ENCODE measurements at regions not wholly inside any gene's neighbourhood (a gene's known extent, or its start where the extent isn't known, plus 50 kb on each side); places are given as distances from the start of the nearest gene placed in this dataset.

DNA sequence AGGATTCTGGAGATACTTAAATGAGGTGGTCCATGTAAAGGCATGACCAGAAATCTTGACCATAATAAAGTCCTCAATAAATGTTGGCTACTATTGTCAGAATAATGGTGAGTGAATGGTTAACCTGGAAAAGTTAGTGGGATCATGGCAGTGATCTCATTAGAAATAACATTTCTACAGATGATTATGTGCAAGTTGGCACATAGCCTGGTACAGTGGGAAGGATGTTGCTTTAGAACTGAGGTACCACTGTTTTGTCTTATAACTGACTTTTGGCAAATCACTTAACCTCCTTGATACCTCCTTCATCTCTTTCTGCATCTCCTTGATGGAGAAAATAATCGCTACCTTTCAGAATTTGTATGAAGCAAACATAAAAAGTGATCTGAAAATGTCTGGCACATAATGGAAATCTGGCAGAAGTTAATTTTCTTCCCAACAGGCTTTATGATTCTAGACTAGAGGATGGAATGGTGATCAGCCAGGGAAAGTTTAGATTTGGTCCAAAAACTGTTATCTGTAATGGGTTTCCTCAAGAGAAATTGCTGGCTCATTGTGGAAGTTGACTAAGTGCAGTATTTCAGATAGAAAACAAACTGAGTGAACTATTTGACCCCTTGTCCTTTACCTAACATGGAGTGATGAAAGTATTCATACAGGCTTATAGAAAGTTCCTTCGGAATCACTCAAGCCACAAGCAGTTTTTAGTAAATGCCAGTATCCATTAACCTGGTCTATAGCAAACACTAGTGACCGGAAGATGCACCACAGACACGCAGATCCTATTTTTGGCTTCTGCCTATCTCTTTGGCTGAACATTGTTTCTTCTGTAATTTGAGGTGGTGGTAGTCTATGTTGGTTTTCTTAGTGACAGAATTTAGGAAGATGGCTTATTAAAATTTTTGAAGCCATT lies 449.6 kb upstream of the TGFBR2 start:
- CTCF ChIA-PET, result no interaction called here

DNA sequence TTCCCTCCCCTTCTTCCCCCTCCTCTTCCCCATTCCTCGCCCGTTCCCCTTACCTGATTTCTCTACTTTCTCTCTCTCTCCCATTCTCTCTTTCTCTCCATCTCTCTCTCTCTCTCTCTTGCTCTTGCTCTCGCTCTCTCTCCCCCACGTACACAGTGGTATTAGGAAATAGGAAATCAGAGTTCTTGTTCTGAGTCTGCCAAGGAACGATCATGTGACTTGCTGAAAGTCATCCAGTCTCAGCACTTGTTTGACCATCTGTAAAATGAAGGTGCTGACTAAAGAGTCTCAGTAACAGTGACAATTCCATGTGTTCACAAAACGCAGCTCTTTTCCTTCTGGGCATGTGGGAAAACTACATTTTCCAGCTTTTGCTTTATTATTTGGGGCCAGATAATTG lies 445.0 kb upstream of the TGFBR2 start:
- Mint-ChIP-seq H3K4me1 (no peaks in the 10 kb centered on the region), H3K27me3 (peaks cover 4% of the 10 kb centered on the region), H3K27ac (no peak overlapping the region), H3K4me3 (no peak overlapping the region), H3K36me3 (ENCODE audit: low read depth) (no peaks in the 10 kb centered on the region), H3K9me3 (no peaks in the 10 kb centered on the region)
- CTCF ChIA-PET, result no interaction called here
- DNase-seq, result no peak
- POLR2A ChIA-PET, result no interaction called here

More for the DNA sequence above, 449.6 kb upstream of the TGFBR2 start:
- DNase-seq, result no peak
- H3K4me3 Mint-ChIP-seq, result no peak overlapping the region
- H3K27ac Mint-ChIP-seq, result no peak overlapping the region
- POLR2A ChIA-PET, result no interaction called here
- no peaks in the 10 kb centered on the region for H3K4me1 Mint-ChIP-seq
- H3K27me3 Mint-ChIP-seq, result peaks cover 3% of the 10 kb centered on the region
- H3K9me3 Mint-ChIP-seq, result no peaks in the 10 kb centered on the region
- no peaks in the 10 kb centered on the region for H3K36me3 Mint-ChIP-seq (ENCODE audit: low read depth)

DNA sequence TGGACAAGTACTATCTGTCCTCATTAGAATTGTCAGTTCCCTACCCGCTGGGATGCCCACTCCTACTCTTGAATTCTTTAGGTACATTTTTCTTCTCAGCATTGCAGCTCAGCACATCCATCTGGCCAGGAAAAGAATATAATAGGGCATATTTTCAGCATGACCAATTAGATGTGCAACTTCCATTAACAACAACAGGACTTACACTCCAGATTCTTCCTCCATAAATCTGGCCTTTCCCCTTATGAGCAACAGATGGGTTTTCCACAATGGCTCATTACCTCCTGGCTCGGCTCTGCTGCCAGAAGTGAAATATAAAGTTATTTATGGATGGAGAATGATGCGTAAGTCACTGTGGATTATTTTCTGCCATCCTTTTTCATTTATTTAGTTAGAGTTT lies 443.8 kb upstream of the TGFBR2 start:
- CTCF ChIA-PET, result no interaction called here
- POLR2A ChIA-PET, result no interaction called here
- no peak overlapping the region for H3K4me3 Mint-ChIP-seq

DNA sequence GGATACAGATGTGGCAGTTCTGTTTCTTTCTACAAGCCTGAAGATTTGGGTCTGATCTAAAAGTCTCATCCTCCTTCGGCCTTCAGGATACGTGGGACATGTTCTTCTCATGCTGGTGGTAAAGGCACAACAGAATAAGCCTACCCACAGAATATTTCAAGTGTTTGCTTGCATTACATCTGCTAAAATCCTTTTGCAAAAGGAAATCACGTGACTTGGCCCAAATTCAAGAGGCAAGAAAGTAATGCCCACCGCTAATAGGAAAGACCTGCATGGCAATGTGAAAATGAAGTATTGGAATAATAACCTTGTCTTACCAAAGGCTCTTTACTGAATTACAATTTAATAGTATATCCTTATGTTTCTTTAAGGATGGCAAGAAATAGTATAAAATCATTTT lies 439.9 kb upstream of the TGFBR2 start:
- H3K4me1 Mint-ChIP-seq, result no peaks in the 10 kb centered on the region
- peaks cover 1% of the 10 kb centered on the region for H3K27me3 Mint-ChIP-seq
- no peaks in the 10 kb centered on the region for H3K36me3 Mint-ChIP-seq (ENCODE audit: low read depth)
- H3K27ac Mint-ChIP-seq, result no peak overlapping the region
- ChIA-PET POLR2A (no interaction called here), CTCF (no interaction called here)
- no peaks in the 10 kb centered on the region for H3K9me3 Mint-ChIP-seq
- H3K4me3 Mint-ChIP-seq, result no peak overlapping the region
- DNase-seq, result no peak

More for the DNA sequence above, 443.8 kb upstream of the TGFBR2 start:
- Mint-ChIP-seq H3K36me3 (ENCODE audit: low read depth) (no peaks in the 10 kb centered on the region), H3K9me3 (no peaks in the 10 kb centered on the region), H3K27me3 (peaks cover 4% of the 10 kb centered on the region), H3K4me1 (no peaks in the 10 kb centered on the region), H3K27ac (no peak overlapping the region)
- no peak for DNase-seq

DNA sequence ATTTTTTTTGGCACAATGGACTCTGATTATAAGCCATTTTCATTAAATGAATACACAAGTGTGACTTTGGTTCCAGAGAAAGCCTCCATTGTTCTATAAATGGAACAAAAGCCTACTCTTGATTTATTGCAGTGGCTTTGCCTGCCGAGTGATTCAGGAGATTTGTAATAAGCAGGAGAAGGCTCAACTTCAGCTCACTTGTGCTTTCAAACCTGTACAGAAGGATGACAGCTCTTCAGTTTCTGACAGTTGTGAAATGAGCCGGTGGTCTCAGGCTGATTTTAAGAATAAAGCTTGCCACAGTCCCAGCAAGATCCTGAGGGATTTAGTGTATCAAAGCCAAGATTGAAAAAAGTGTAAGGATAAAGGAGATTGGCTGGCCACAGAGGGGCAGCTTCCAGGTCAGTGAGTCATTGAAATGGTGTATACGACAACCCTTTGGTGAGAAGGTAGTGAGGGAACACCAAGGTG lies 438.8 kb upstream of the TGFBR2 start:
- Mint-ChIP-seq H3K9me3 (no peaks in the 10 kb centered on the region), H3K4me1 (no peaks in the 10 kb centered on the region), H3K27ac (no peak overlapping the region), H3K27me3 (peaks cover 1% of the 10 kb centered on the region), H3K4me3 (no peak overlapping the region), H3K36me3 (ENCODE audit: low read depth) (no peaks in the 10 kb centered on the region)
- DNase-seq, result no peak
- ChIA-PET CTCF (interaction anchor here (3.0 kb wide), 1 partner anchor 32 kb away, joined by 7 read pairs; no protein-coding TSS in a partner anchor), POLR2A (no interaction called here)

DNA sequence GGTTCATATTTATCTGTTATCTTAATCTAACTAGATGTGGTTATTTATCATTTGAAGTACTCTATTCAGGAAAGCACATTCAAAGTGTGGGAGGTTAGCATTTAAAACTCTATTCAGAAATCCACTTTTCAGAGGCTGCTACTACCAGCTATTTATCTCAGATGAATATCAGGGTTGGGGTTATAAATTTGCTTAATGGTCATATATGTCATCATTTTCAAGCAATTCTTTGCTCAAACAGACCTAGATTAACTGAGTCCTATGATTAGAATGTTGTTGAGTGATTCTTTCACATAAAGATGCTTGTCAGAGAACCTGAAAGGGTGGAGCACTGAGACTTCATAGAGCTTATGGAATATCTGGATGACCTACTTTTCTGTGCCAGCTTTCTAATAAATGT lies 436.9 kb upstream of the TGFBR2 start:
- H3K27me3 Mint-ChIP-seq, result peaks cover 2% of the 10 kb centered on the region
- H3K36me3 Mint-ChIP-seq (ENCODE audit: low read depth), result no peaks in the 10 kb centered on the region
- H3K4me3 Mint-ChIP-seq, result no peak overlapping the region
- H3K27ac Mint-ChIP-seq, result no peak overlapping the region
- H3K4me1 Mint-ChIP-seq, result no peaks in the 10 kb centered on the region
- H3K9me3 Mint-ChIP-seq, result no peaks in the 10 kb centered on the region
- DNase-seq, result no peak
- ChIA-PET CTCF (interaction anchor here (3.0 kb wide), 1 partner anchor 30 kb away, joined by 7 read pairs; no protein-coding TSS in a partner anchor), POLR2A (no interaction called here)

DNA sequence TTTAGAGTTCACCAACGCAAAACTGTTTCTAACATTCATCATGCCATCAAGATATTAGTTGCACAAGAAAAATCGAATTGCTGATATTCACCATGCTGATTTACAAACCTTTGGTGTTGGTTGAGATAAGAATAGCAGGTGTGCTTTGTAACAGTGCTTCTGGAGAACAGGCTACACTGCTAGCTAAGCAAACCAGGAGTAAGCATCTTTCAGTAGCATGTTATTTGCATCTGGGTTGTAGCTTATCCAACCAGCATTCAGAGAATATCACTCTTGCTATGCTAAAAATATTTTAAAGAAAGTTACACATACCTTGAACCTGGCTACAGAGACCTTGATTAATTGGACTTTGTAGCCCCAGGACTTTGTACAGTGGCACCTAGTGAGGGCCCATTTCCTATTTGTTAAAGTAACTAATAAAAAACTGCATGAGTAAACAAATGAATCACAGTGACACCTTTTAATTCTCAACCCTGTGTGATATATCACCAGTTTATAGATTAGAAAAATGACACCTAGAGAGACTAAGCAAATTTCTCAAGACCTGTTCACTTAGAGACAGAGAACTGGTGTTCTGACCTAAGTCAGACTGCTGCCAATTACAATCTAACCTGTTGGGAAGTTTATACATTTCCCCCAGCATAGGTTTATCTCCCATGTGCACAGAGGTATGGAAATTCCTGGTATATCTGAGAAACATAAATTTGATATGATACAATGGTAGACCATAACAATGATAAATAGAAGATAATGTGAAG lies 435.5 kb upstream of the TGFBR2 start:
- Mint-ChIP-seq H3K27me3 (peaks cover 2% of the 10 kb centered on the region), H3K4me3 (no peak overlapping the region), H3K36me3 (ENCODE audit: low read depth) (no peaks in the 10 kb centered on the region), H3K4me1 (no peaks in the 10 kb centered on the region), H3K9me3 (no peaks in the 10 kb centered on the region), H3K27ac (no peak overlapping the region)
- CTCF ChIA-PET, result no interaction called here
- no peak for DNase-seq
- POLR2A ChIA-PET, result no interaction called here

DNA sequence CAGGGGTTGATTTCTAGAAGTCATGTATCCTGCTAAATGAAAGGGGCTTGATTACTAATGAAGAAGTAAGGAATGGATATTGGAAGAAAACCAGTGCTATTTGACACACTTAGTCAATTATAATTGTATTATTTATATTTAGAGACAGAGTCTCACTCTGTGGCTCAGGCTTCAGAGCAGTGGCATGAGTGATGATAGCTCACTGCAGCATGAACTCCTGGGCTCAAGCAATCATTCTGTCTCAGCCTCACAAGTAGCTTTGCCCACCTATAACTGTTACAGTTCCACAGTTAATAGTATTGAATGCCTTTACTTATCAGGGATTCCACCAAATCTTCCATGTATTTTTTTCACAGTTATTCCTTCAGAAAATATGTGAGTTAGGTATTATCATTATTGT lies 432.0 kb upstream of the TGFBR2 start:
- ChIA-PET CTCF (no interaction called here), POLR2A (no interaction called here)
- DNase-seq, result no peak
- Mint-ChIP-seq H3K36me3 (ENCODE audit: low read depth) (no peaks in the 10 kb centered on the region), H3K27me3 (peaks cover 6% of the 10 kb centered on the region), H3K27ac (no peak overlapping the region), H3K4me1 (no peaks in the 10 kb centered on the region), H3K4me3 (no peak overlapping the region), H3K9me3 (no peaks in the 10 kb centered on the region)

DNA sequence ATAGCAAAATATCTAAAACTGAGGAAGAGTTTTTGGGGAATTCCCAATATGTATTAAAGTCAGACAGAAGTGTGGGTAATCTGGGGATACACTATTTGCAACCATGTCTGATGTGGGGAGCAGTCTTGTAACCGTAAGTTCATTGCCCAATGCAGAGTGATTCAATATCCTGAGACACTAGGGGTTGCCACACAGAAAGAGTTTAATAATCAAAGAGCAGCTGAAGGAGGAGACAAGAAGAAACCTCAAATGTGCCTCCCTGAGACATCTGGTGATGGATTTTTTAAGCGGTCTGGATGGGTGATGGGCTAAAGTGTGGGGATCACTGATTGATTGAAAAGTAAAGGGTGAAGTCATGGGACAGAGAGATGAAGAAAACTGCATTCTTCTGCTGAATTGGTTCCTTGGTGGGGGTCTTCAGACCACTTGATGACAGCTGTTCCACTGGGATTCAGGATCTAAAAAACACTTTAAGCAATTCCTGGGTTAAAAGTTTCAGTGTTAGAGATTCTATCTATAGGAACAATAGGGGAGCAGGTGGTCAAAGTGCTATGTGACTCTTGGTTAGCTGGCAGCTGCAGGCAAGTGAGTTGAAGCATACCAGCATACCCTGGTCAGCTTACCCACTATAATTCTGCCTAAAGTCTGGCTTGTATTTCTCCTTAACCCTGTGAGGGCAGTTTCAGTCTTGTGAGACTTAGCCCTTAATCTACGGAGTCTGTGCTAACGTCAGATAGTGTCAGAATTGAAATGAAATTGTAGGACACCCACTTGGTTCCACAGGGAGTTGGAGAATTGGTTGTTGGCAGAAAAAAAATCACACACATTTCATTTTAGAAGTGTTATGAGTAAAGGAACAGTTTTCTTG lies 425.9 kb upstream of the TGFBR2 start:
- Mint-ChIP-seq H3K27me3 (peaks cover 10% of the 10 kb centered on the region), H3K9me3 (no peaks in the 10 kb centered on the region), H3K4me1 (no peaks in the 10 kb centered on the region), H3K36me3 (ENCODE audit: low read depth) (no peaks in the 10 kb centered on the region), H3K27ac (no peak overlapping the region), H3K4me3 (no peak overlapping the region)
- DNase-seq, result no peak
- CTCF ChIA-PET, result interaction anchor here (0.8 to 1.4 kb wide), 2 partner anchors 17 to 19 kb away, joined by 3 to 4 read pairs; no protein-coding TSS in a partner anchor
- POLR2A ChIA-PET, result no interaction called here

DNA sequence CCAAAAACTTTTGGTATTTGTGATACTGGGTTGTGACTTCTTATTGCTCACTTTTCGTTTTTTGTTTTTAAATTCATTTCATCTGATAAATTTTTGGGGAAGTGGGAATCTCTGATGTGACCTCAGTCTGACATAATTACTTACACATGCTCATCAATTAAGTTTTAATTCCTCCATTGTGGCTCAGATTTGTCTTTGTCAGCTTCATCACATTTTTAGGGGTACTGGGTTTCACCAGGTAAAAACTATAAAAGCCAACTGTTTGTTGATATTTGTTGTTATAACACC lies 425.3 kb upstream of the TGFBR2 start:
- POLR2A ChIA-PET, result no interaction called here
- CTCF ChIA-PET, result interaction anchor here (1.4 kb wide), 1 partner anchor 16 kb away, joined by 4 read pairs; no protein-coding TSS in a partner anchor
- no peak overlapping the region for H3K4me3 Mint-ChIP-seq
- H3K27me3 Mint-ChIP-seq, result peaks cover 12% of the 10 kb centered on the region
- no peak overlapping the region for H3K27ac Mint-ChIP-seq
- no peak for DNase-seq
- H3K36me3 Mint-ChIP-seq (ENCODE audit: low read depth), result no peaks in the 10 kb centered on the region
- no peaks in the 10 kb centered on the region for H3K4me1 Mint-ChIP-seq
- no peaks in the 10 kb centered on the region for H3K9me3 Mint-ChIP-seq

DNA sequence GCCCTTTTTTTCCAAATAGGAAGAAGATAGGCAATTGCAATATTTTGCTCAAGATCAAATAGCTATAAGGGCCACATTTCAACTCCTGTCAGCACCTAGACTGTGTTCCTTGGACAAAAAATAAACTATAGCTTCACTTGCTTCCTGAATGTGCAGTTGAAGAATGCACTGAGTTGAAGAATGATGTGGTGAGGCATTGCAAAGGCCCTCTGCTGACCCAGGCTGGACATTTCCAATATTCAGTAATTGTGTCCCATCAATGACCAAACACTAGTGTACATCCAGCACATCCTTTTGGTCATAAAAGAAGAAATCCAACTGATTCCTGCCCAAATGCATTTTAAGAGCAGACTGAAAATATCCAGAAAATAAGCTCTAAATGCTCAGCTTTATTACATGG lies 424.8 kb upstream of the TGFBR2 start:
- DNase-seq, result no peak
- no peak overlapping the region for H3K4me3 Mint-ChIP-seq
- H3K27me3 Mint-ChIP-seq, result peaks cover 12% of the 10 kb centered on the region
- H3K9me3 Mint-ChIP-seq, result no peaks in the 10 kb centered on the region
- no peaks in the 10 kb centered on the region for H3K4me1 Mint-ChIP-seq
- no peaks in the 10 kb centered on the region for H3K36me3 Mint-ChIP-seq (ENCODE audit: low read depth)
- ChIA-PET POLR2A (no interaction called here), CTCF (interaction anchor here (1.4 kb wide), 1 partner anchor 16 kb away, joined by 4 read pairs; no protein-coding TSS in a partner anchor)
- no peak overlapping the region for H3K27ac Mint-ChIP-seq

DNA sequence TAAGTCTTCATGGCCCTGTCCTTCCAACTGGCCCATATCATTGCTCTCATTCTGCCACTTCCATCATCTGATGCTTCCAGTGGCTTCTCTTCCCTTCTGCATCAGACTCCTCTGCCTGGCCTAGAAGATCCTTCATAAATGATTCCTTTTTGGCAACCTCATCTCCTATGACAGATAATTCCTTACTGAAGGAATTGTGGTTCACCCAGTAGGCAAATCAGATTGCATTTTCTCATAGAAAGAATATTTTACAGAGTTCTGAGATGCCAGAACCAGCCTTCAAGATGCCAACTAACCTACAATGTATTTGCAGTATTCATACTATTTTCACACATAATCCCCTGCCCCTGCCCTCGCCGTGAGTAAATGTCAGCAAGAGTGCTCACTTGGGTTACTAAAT lies 423.0 kb upstream of the TGFBR2 start:
- ChIA-PET POLR2A (no interaction called here), CTCF (no interaction called here)
- no peaks in the 10 kb centered on the region for H3K9me3 Mint-ChIP-seq
- DNase-seq, result no peak
- H3K36me3 Mint-ChIP-seq (ENCODE audit: low read depth), result no peaks in the 10 kb centered on the region
- H3K27ac Mint-ChIP-seq, result no peak overlapping the region
- H3K27me3 Mint-ChIP-seq, result peaks cover 17% of the 10 kb centered on the region
- H3K4me1 Mint-ChIP-seq, result no peaks in the 10 kb centered on the region
- H3K4me3 Mint-ChIP-seq, result no peak overlapping the region
